K562 (cell line): ENCODE measurements at regions not wholly inside any gene's neighbourhood (a gene's known extent, or its start where the extent isn't known, plus 50 kb on each side); places are given as distances from the start of the nearest gene placed in this dataset.
A peak's percentile ranks its signal among the peaks of the same experiment; 100 is the strongest.

Source experiments
- ATAC-seq: fragments of 200-7000 bp; cut with Tn5 transposase; 3 replicates; pipeline ENCODE4 v1.9.1; 2020; ENCODE audit warnings: moderate library complexity
- BruUV-seq: library from RNA; stranded (reverse); fragments of 400-500 nt; replicated peaks from 2 replicates; lab custom pipeline; 2021; lab: Mats Ljungman, UMichigan
- CTCF ChIA-PET: fragments of 300-600 bp; formaldehyde crosslinking; extraction: SDS; loops from one replicate; lab custom pipeline; 2021; ENCODE audit warnings: low intra/inter-chr PET ratio; lab: Yijun Ruan, JAX
- POLR2A ChIA-PET: fragments of 300-600, 350-650 bp; sonication (Branson Sonifier 250); formaldehyde crosslinking; extraction: SDS; loops from one replicate; lab custom pipeline; 2021; ENCODE audit warnings: antibody characterized with exemption, inconsistent platforms; lab: Yijun Ruan, JAX
- DNase-seq, 4 experiments: peaks; one replicate each; pipeline versions ENCODE4 v3.0.0 to v3.0.0-alpha.2; 2011 to 2018; ENCODE audit warnings: low spot score in 3 of 4, mixed read lengths in 3 of 4; ENCODE audit errors: extremely low read depth in 1 of 4
- FAIRE-seq: peaks from 2 replicates; lab custom pipeline; 2011; peaks lifted over from hg19 to GRCh38; lab: Jason Lieb, UNC
- H2AFZ ChIP-seq: 2 replicates; pipeline ENCODE4 v1.6.0; 2011; ENCODE audit warnings: low read depth, low read length, control low read depth, inconsistent platforms
- H3K27ac ChIP-seq: fragments of 200-600 bp; 3 replicates; pipeline ENCODE4 v1.8.0; 2011; ENCODE audit warnings: low read depth, mild to moderate bottlenecking, control low read depth, inconsistent platforms, low read length, moderate library complexity, mixed read lengths; ENCODE audit errors: extremely low read depth
- H3K27me3 ChIP-seq, 2 experiments: fragments of 300-600 bp in 1 of 2; 2 replicates in 1 of 2; 3 replicates in 1 of 2; pipeline versions ENCODE4 v1.6.0 to v1.8.0; 2011; ENCODE audit warnings: inconsistent platforms in 2 of 2, low read length in 2 of 2, mild to moderate bottlenecking in 1 of 2, mixed read lengths in 1 of 2, moderate library complexity in 1 of 2; ENCODE audit not compliant: control insufficient read depth in 2 of 2, insufficient read depth in 2 of 2
- H3K36me3 ChIP-seq: fragments of 300-600 bp; 3 replicates; pipeline ENCODE4 v1.8.0; 2011; ENCODE audit warnings: mild to moderate bottlenecking, low read length, inconsistent platforms; ENCODE audit not compliant: control insufficient read depth, insufficient read depth
- H3K4me1 ChIP-seq, 2 experiments: fragments of 200-600 bp in 1 of 2; replicated peaks in 1 of 2; 2 replicates in 1 of 2; 3 replicates in 1 of 2; pipeline versions ENCODE4 v1.5.1 to v1.8.0; 2011; ENCODE audit warnings: inconsistent platforms in 2 of 2, low read length in 2 of 2, mild to moderate bottlenecking in 1 of 2, mixed read lengths in 1 of 2, moderate library complexity in 1 of 2; ENCODE audit not compliant: control insufficient read depth in 2 of 2, insufficient read depth in 2 of 2
- H3K4me2 ChIP-seq: 2 replicates; pipeline ENCODE4 v1.6.1; 2011; ENCODE audit warnings: low read length, control low read depth, inconsistent platforms, mixed read lengths; ENCODE audit not compliant: insufficient read depth
- H3K4me3 ChIP-seq: fragments of 200-600 bp; sonication (generic), shearing (Covaris generic); 2 replicates; pipeline ENCODE4 v1.5.1; 2016; ENCODE audit warnings: control low read depth, inconsistent platforms
- H3K79me2 ChIP-seq: fragments of 200-600 bp; 3 replicates; pipeline ENCODE4 v1.8.0; 2011; ENCODE audit warnings: low read length, inconsistent platforms; ENCODE audit not compliant: control insufficient read depth, insufficient read depth
- H3K9ac ChIP-seq, 2 experiments: 2 replicates each; pipeline versions ENCODE4 v1.6.0 to v1.6.1; 2011; ENCODE audit warnings: low read depth in 2 of 2, low read length in 2 of 2, control low read depth in 1 of 2, inconsistent platforms in 1 of 2, mild to moderate bottlenecking in 1 of 2, mixed read lengths in 1 of 2; ENCODE audit not compliant: insufficient read depth in 1 of 2
- H3K9me1 ChIP-seq: one replicate; pipeline ENCODE4 v1.6.0; 2011; ENCODE audit warnings: inconsistent platforms, mild to moderate bottlenecking, low read length, moderate library complexity; ENCODE audit not compliant: control insufficient read depth, insufficient read depth
- H3K9me3 ChIP-seq: replicated peaks from 2 replicates; pipeline ENCODE4 v1.5.1; 2011; ENCODE audit warnings: low read depth, low read length, inconsistent platforms; ENCODE audit not compliant: control insufficient read depth, insufficient read depth
- H4K20me1 ChIP-seq: replicated peaks from 2 replicates; pipeline ENCODE4 v1.6.1; 2011; ENCODE audit warnings: low read length, inconsistent platforms, mixed read lengths; ENCODE audit not compliant: control insufficient read depth, insufficient read depth
- C11orf30 ChIP-seq: fragments of 450-650 bp; IDR thresholded peaks from 2 replicates; pipeline ENCODE4 v1.6.1; 2016; ENCODE audit warnings: low read depth, mild to moderate bottlenecking
- ETS2 ChIP-seq: IDR thresholded peaks from 2 replicates; pipeline ENCODE4 v1.6.1; 2016; ENCODE audit warnings: borderline replicate concordance, missing genetic modification characterization, mild to moderate bottlenecking, moderate library complexity, missing compliant biosample characterization; ENCODE audit not compliant: poor library complexity, severe bottlenecking
- ETV1 ChIP-seq: fragments of 450-650 bp; conservative IDR thresholded peaks from 2 replicates; pipeline ENCODE4 v1.6.1; 2016; ENCODE audit warnings: missing genetic modification characterization, control low read depth, low read depth, missing compliant biosample characterization
- JUND ChIP-seq, 2 experiments: IDR thresholded peaks; 2 replicates in 1 of 2; 3 replicates in 1 of 2; pipeline ENCODE4 v1.6.1; 2011; ENCODE audit warnings: borderline replicate concordance in 2 of 2, low read depth in 2 of 2, low read length in 2 of 2, improper control_type of control experiment in 1 of 2, missing biosample characterization in 1 of 2, missing genetic modification characterization in 1 of 2, missing genetic modification reagents in 1 of 2
- KAT2B ChIP-seq: IDR thresholded peaks from one replicate; pipeline ENCODE4 v1.6.1; 2012; ENCODE audit warnings: low read depth, mild to moderate bottlenecking, control low read depth, inconsistent platforms, low read length, moderate library complexity
- KLF16 ChIP-seq: IDR thresholded peaks from 2 replicates; pipeline ENCODE4 v1.6.1; 2016; ENCODE audit warnings: antibody characterized with exemption
- MAFF ChIP-seq: IDR thresholded peaks from 2 replicates; pipeline ENCODE4 v1.6.1; 2012; ENCODE audit warnings: low read length, improper control_type of control experiment
- MAFG ChIP-seq: fragments of 450-650 bp; conservative IDR thresholded peaks from 2 replicates; pipeline ENCODE4 v1.6.1; 2016; ENCODE audit warnings: missing genetic modification characterization, missing compliant biosample characterization
- MAFK ChIP-seq: IDR thresholded peaks from 2 replicates; pipeline ENCODE4 v1.6.1; 2011; ENCODE audit warnings: low read length, improper control_type of control experiment
- STAG1 ChIP-seq: sonication (generic); formaldehyde crosslinking; IDR thresholded peaks from 2 replicates; pipeline ENCODE4 v1.5.0; 2020; ENCODE audit warnings: missing genetic modification reagents, borderline replicate concordance
- YY1 ChIP-seq, 3 experiments: IDR thresholded peaks; 2 replicates each; pipeline ENCODE4 v1.6.1; 2011; ENCODE audit warnings: low read length in 2 of 3, mild to moderate bottlenecking in 2 of 3, moderate library complexity in 2 of 3, borderline replicate concordance in 1 of 3, control low read depth in 1 of 3, low read depth in 1 of 3; ENCODE audit not compliant: insufficient read depth in 3 of 3, insufficient replicate concordance in 2 of 3, control insufficient read depth in 1 of 3, insufficient read length in 1 of 3; ENCODE audit errors: extremely low read depth in 1 of 3
- ZC3H11A ChIP-seq: IDR thresholded peaks from 2 replicates; pipeline ENCODE4 v1.6.1; 2012; ENCODE audit warnings: low read depth, low read length, improper control_type of control experiment
- ZNF316 ChIP-seq: fragments of 450-650 bp; IDR thresholded peaks from 2 replicates; pipeline ENCODE4 v1.6.1; 2016
- ZNF561 ChIP-seq: fragments of 450-650 bp; formaldehyde crosslinking; conservative IDR thresholded peaks from 2 replicates; pipeline ENCODE4 v1.4.0; 2020; ENCODE audit warnings: mild to moderate bottlenecking, moderate library complexity
- ZNF57 ChIP-seq: fragments of 450-650 bp; formaldehyde crosslinking; IDR thresholded peaks from 2 replicates; pipeline ENCODE4 v1.4.0; 2020; ENCODE audit warnings: mild to moderate bottlenecking, moderate library complexity
- WGBS: fragments of 100-300 bp; shearing (Covaris generic); methylation state at CpG from one replicate; pipeline ENCODE4 v1.1.6; 2016; ENCODE audit warnings: low coverage, mixed read lengths; ENCODE audit not compliant: insufficient coverage; ENCODE audit errors: missing lambda C conversion rate; 5-methylcytosine and 5-hydroxymethylcytosine counted together
- in situ Hi-C: fragments of 300-500 bp; cut with MboI; formaldehyde crosslinking; loops from 4 replicates; pipeline ENCODE4 v1.15.0; 2018; ENCODE audit warnings: inconsistent platforms, mixed read lengths
- intact Hi-C: fragments of 100-400 bp; cut with micrococcal nuclease; formaldehyde crosslinking; loops from 2 replicates; pipeline ENCODE4 v1.14.2; 2022

GRCh38 chr5:105132581-105132980, 1570.0 kb upstream of the NUDT12 start:
- H2AFZ ChIP-seq, result no peak overlapping the region
- no peaks in the 10 kb centered on the region for H4K20me1 ChIP-seq
- ChIA-PET POLR2A (no interaction called here), CTCF (no interaction called here)
- DNase-seq (no peak), FAIRE-seq (no peak), ATAC-seq (no peak)
- H3K27me3 ChIP-seq, result no peaks in the 10 kb centered on the region
- no peaks in the 10 kb centered on the region for H3K36me3 ChIP-seq
- TF ChIP-seq ETV1 (tag) (no peak), MAFG (tag) (peak; percentile 76), ZNF561 (CRISPR knock-in tag) (no peak), STAG1 (no peak), ETS2 (no peak), MAFK (peak; percentile 96), MAFF (peak; percentile 93), C11orf30 (peak; percentile 70), ZC3H11A (no peak), JUND (IDR thresholded peaks at IDR 0.05; ENCODE audit: borderline replicate concordance, low read depth, low read length) (no peak), JUND (tag; IDR thresholded peaks at IDR 0.05; ENCODE audit: borderline replicate concordance, low read depth, low read length) (no peak), KLF16 (no peak), KAT2B (no peak), YY1 (IDR thresholded peaks at IDR 0.05; ENCODE audit: borderline replicate concordance in 1 of 3, control insufficient read depth in 1 of 3, extremely low read depth in 1 of 3, insufficient read depth in 3 of 3, insufficient read length in 1 of 3, insufficient replicate concordance in 2 of 3, low read depth in 1 of 3, low read length in 2 of 3) (no peak), ZNF316 (peak; percentile 82), ZNF57 (no peak)
- 53% methylated on average over 1 of the region's 1 CpG for WGBS
- H3K79me2 ChIP-seq, result no peaks in the 10 kb centered on the region
- H3K4me1 ChIP-seq, result no peaks in the 10 kb centered on the region
- no peaks in the 10 kb centered on the region for H3K9me3 ChIP-seq
- in situ Hi-C loops, result no loop called here
- no peak overlapping the region for H3K27ac ChIP-seq
- H3K4me2 ChIP-seq, result no peak overlapping the region
- H3K4me3 ChIP-seq, result no peak overlapping the region
- no TSS peak for BruUV-seq
- no peaks in the 10 kb centered on the region for H3K9me1 ChIP-seq
- no peak overlapping the region for H3K9ac ChIP-seq
- intact Hi-C loops, result no loop called here
